AG04450 (cell line): ENCODE measurements at regions not wholly inside any gene's neighbourhood (a gene's known extent, or its start where the extent isn't known, plus 50 kb on each side); places are given as distances from the start of the nearest gene placed in this dataset.

Source experiments
- CTCF ChIA-PET: fragments of 300-600, 350-600 bp; formaldehyde crosslinking; extraction: SDS; loops from one replicate; lab custom pipeline; 2022; ENCODE audit warnings: antibody characterized with exemption, inconsistent platforms; lab: Charles Lee
- POLR2A ChIA-PET: fragments of 350-600 bp; formaldehyde crosslinking; extraction: SDS; loops from one replicate; lab custom pipeline; 2021; ENCODE audit warnings: antibody characterized with exemption, inconsistent platforms; lab: Yijun Ruan, JAX
- DNase-seq: peaks from one replicate; pipeline ENCODE4 v3.0.0-alpha.2; 2011; ENCODE audit warnings: low read depth, low spot score
- H3K27ac ChIP-seq: one replicate; pipeline ENCODE4 v1.5.1; 2012; ENCODE audit warnings: low read depth, low read length, control low read depth
- H3K27me3 ChIP-seq: one replicate; pipeline ENCODE4 v1.6.0; 2012; ENCODE audit warnings: low read length; ENCODE audit not compliant: control insufficient read depth, insufficient read depth
- H3K4me3 ChIP-seq: 2 replicates; pipeline ENCODE4 v1.5.1; 2011; ENCODE audit warnings: mild to moderate bottlenecking, low read depth, low read length, control low read depth
- H3K9me3 ChIP-seq: 2 replicates; pipeline ENCODE4 v1.5.1; 2012; ENCODE audit warnings: low read length; ENCODE audit not compliant: control insufficient read depth, insufficient read depth
- TF ChIP-seq, protein P1 (sequence below): IDR thresholded peaks from 2 replicates; pipeline ENCODE4 v1.5.1; 2011; ENCODE audit warnings: low read depth, low read length, control low read depth, inconsistent platforms

DNA sequence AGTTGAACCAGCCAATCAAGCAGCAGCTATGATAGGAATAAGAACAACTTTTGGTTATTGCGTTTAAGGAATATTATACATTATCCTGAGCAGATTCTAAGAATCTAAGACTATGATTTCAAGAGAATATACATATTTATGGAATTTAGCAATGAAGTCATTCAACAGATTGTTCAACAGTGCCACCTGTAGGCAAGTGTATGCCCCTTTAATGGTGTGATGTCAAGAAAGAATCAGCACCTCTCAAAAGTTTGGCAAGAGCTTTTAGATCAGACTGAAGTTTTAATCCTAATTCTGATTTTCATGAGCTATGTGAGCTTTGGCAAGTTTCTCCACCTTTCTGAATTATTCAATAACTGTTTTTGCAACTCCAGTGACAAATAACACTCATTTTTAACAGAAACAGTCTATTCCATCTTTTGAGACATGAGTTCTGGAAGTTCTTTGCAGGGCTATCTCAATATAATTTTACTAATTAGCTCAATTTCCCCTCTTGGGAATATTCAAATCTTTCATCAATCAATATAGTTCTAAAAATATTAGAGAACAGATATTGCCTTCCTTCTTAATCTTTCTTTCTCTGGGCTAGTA lies 474.3 kb upstream of the TOM1L1 start:
- no peaks in the 10 kb centered on the region; the same call in none of the 2 replicates for H3K9me3 ChIP-seq
- POLR2A ChIA-PET, result no interaction called here
- no peak overlapping the region for H3K4me3 ChIP-seq
- no peak for DNase-seq
- CTCF ChIA-PET, result interaction anchor here (0.6 kb wide), 1 partner anchor 1572 kb away, joined by 3 read pairs; no protein-coding TSS in a partner anchor
- TF ChIP-seq, protein P1, sequence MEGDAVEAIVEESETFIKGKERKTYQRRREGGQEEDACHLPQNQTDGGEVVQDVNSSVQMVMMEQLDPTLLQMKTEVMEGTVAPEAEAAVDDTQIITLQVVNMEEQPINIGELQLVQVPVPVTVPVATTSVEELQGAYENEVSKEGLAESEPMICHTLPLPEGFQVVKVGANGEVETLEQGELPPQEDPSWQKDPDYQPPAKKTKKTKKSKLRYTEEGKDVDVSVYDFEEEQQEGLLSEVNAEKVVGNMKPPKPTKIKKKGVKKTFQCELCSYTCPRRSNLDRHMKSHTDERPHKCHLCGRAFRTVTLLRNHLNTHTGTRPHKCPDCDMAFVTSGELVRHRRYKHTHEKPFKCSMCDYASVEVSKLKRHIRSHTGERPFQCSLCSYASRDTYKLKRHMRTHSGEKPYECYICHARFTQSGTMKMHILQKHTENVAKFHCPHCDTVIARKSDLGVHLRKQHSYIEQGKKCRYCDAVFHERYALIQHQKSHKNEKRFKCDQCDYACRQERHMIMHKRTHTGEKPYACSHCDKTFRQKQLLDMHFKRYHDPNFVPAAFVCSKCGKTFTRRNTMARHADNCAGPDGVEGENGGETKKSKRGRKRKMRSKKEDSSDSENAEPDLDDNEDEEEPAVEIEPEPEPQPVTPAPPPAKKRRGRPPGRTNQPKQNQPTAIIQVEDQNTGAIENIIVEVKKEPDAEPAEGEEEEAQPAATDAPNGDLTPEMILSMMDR, result no peak
- H3K27ac ChIP-seq, result no peak overlapping the region
- H3K27me3 ChIP-seq, result no peaks in the 10 kb centered on the region

DNA sequence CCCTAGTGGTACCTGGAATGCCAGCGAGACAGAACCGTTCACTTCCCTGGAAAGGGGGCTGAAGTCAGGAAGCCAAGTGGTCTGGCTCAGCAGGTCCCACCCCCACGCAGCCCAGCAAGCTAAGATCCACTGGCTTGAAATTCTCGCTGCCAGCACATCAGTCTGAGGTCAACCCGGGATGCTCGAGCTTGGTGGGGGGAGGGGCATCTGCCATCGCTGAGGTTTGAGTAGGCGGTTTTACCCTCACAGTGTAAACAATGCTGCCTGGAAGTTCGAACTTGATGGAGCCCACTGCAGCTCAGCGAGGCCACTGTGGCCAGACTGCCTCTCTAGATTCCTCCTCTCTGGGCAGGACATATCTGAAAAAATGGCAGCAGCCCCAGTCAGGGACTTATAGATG lies 464.7 kb upstream of the TOM1L1 start:
- POLR2A ChIA-PET, result no interaction called here

GRCh38 chr17:54439816-54440215 lies 460.8 kb upstream of the TOM1L1 start:
- ChIA-PET POLR2A (no interaction called here), CTCF (no interaction called here)
- Histone ChIP-seq H3K27me3 (no peaks in the 10 kb centered on the region), H3K9me3 (peaks cover 20% of the 10 kb centered on the region), H3K4me3 (no peak overlapping the region), H3K27ac (no peak overlapping the region)
- TF ChIP-seq, protein P1, result no peak
- DNase-seq, result no peak

More for the DNA sequence above, 464.7 kb upstream of the TOM1L1 start:
- H3K9me3 ChIP-seq, result peaks cover 18% of the 10 kb centered on the region
- no peaks in the 10 kb centered on the region for H3K27me3 ChIP-seq
- CTCF ChIA-PET, result no interaction called here
- TF ChIP-seq, protein P1, result no peak
- H3K4me3 ChIP-seq, result no peak overlapping the region
- no peak overlapping the region for H3K27ac ChIP-seq
- DNase-seq, result no peak

- TF ChIP-seq, protein P1, result no peak
- H3K27ac ChIP-seq, result no peak overlapping the region
- POLR2A ChIA-PET, result no interaction called here
- DNase-seq, result no peak
- H3K4me3 ChIP-seq, result no peak overlapping the region
- CTCF ChIA-PET, result no interaction called here
- no peaks in the 10 kb centered on the region for H3K27me3 ChIP-seq
- H3K9me3 ChIP-seq, result peaks cover 9% of the 10 kb centered on the region; the same call in 1 of the 2 replicates
These were observed 449.6 kb upstream of the TOM1L1 start for GRCh38 chr17:54451051-54451450.

- peaks cover 9% of the 10 kb centered on the region; the same call in 1 of the 2 replicates for H3K9me3 ChIP-seq
- ChIA-PET POLR2A (no interaction called here), CTCF (no interaction called here)
- DNase-seq, result no peak
- H3K27me3 ChIP-seq, result no peaks in the 10 kb centered on the region
- TF ChIP-seq, protein P1, result no peak
- no peak overlapping the region for H3K27ac ChIP-seq
- H3K4me3 ChIP-seq, result no peak overlapping the region
These were observed 447.8 kb upstream of the TOM1L1 start for GRCh38 chr17:54452666-54453348.
